Kidney (tissue), 13 donors: ENCODE measurements at regions not wholly inside any gene's neighbourhood (a gene's known extent, or its start where the extent isn't known, plus 50 kb on each side); places are given as distances from the start of the nearest gene placed in this dataset.
"Not testable (repeated sequence)": the region's sequence is repeated elsewhere in the genome, so short reads cannot be mapped to it uniquely, and the experiment has no call there.

Source experiments
- DNase-seq, 5 donors: peaks; one replicate each; pipeline ENCODE4 v3.0.0-alpha.2; 2013 to 2020
- FAIRE-seq: peaks from 2 replicates; lab custom pipeline; 2012; peaks lifted over from hg19 to GRCh38; lab: Jason Lieb, UNC
- H3K27ac ChIP-seq, 2 donors: one replicate each; pipeline ENCODE4 v1.7.0; 2013; ENCODE audit warnings: low read depth in 2 of 2, low read length in 2 of 2, inconsistent platforms in 1 of 2
- H3K27me3 ChIP-seq: one replicate; pipeline ENCODE4 v1.7.1; 2013; ENCODE audit warnings: low read length, inconsistent platforms; ENCODE audit not compliant: control insufficient read depth, insufficient read depth
- H3K36me3 ChIP-seq, 3 donors: one replicate each; pipeline versions ENCODE4 v1.7.0 to v1.7.1; 2013; ENCODE audit warnings: low read length in 3 of 3, control low read depth in 1 of 3, inconsistent platforms in 1 of 3; ENCODE audit not compliant: insufficient read depth in 3 of 3, control insufficient read depth in 2 of 3
- H3K4me1 ChIP-seq, 3 donors: one replicate each; pipeline versions ENCODE4 v1.7.0 to v1.7.1; 2013; ENCODE audit warnings: low read length in 3 of 3, inconsistent platforms in 1 of 3, low read depth in 1 of 3; ENCODE audit not compliant: control insufficient read depth in 2 of 3, insufficient read depth in 2 of 3
- H3K4me3 ChIP-seq, 3 donors: one replicate each; pipeline versions ENCODE4 v1.7.0 to v1.8.1; 2013; ENCODE audit warnings: low read length in 3 of 3, control low read depth in 1 of 3, inconsistent platforms in 1 of 3
- H3K9ac ChIP-seq, 3 donors: one replicate each; pipeline versions ENCODE4 v1.7.0 to v1.7.1; 2013; ENCODE audit warnings: low read length in 3 of 3, control low read depth in 1 of 3, inconsistent platforms in 1 of 3
- H3K9me3 ChIP-seq, 3 donors: one replicate each; pipeline versions ENCODE4 v1.7.0 to v1.7.1; 2013; ENCODE audit warnings: low read length in 3 of 3, control low read depth in 1 of 3, inconsistent platforms in 1 of 3; ENCODE audit not compliant: control insufficient read depth in 2 of 3, insufficient read depth in 1 of 3
- CTCF ChIP-seq: IDR thresholded peaks from 3 replicates; pipeline ENCODE4 v1.5.1; 2012; ENCODE audit warnings: mild to moderate bottlenecking, moderate library complexity, borderline replicate concordance; ENCODE audit not compliant: insufficient read depth; ENCODE audit errors: extremely low read depth
- intact Hi-C: fragments of 100-400 bp; cut with DNase I; formaldehyde crosslinking; loops from one replicate; pipeline ENCODE4 v1.11.1; 2022
- donor health status: control.
- donor health status: control.
- donor health status: control.
- donor health status: control.
- donor health status: control.
- donor health status: DM: yes; HTN: yes; CAD: no.
- donor health status: Normal renal cell carcinoma (clear cell type).

- TF ChIP-seq CTCF: no peak
- no peaks in the 10 kb centered on the region for H3K9me3 ChIP-seq
Measured at GRCh38 chr6:43883847-43884651, 114.0 kb downstream of the VEGFA start.

GRCh38 chr6:43882690-43883448 is 112.9 kb downstream of the VEGFA start:
- DNase-seq, intact Hi-C loops, H3K36me3 ChIP-seq, H3K4me3 ChIP-seq, H3K9me3 ChIP-seq, H3K27ac ChIP-seq, H3K9ac ChIP-seq, H3K27me3 ChIP-seq, H3K4me1 ChIP-seq, FAIRE-seq: not testable (repeated sequence)

More at GRCh38 chr6:43883847-43884651, 114.0 kb downstream of the VEGFA start:
- peaks cover 0 to 7% (median 0%) of the 10 kb centered on the region in 3 donors for H3K4me1 ChIP-seq
- H3K27ac ChIP-seq: no peak overlapping the region
- no peaks in the 10 kb centered on the region for H3K36me3 ChIP-seq
- intact Hi-C loops: no loop called here
- no peaks in the 10 kb centered on the region for H3K27me3 ChIP-seq
- no peak overlapping the region for H3K9ac ChIP-seq
- no peak overlapping the region for H3K4me3 ChIP-seq
- no peak for FAIRE-seq
- DNase-seq: peak in 1 of 5 donors; percentile 64

GRCh38 chr6:43880236-43881137 is 110.5 kb downstream of the VEGFA start:
- peaks cover 0 to 2% (median 0%) of the 10 kb centered on the region in 3 donors for H3K4me1 ChIP-seq
- H3K9ac ChIP-seq: no peak overlapping the region
- no peak overlapping the region for H3K4me3 ChIP-seq
- intact Hi-C loops: no loop called here
- TF ChIP-seq CTCF: no peak
- H3K27ac ChIP-seq: no peak overlapping the region
- no peaks in the 10 kb centered on the region for H3K36me3 ChIP-seq
- no peaks in the 10 kb centered on the region for H3K9me3 ChIP-seq
- H3K27me3 ChIP-seq: no peaks in the 10 kb centered on the region
- no peak for FAIRE-seq
- DNase-seq: peak in 3 of 5 donors; percentile 63 to 87 (median 84)
